ENCODE measurements at regions not wholly inside any gene's neighbourhood (a gene's known extent, or its start where the extent isn't known, plus 50 kb on each side); places are given as distances from the start of the nearest gene placed in this dataset.

- ChIA-PET CTCF (ENCODE audit: low intra/inter-chr PET ratio, low total read pairs) (no interaction called here), POLR2A (no interaction called here)
- Histone ChIP-seq H3K27me3 (ENCODE audit: control insufficient read depth in 1 of 2, insufficient read depth in 2 of 2, low read length in 2 of 2) (no peaks in the 10 kb centered on the region), H3K9me3 (ENCODE audit: low read length) (no peaks in the 10 kb centered on the region), H3K4me1 (ENCODE audit: insufficient read depth, low read length) (peaks cover 10% of the 10 kb centered on the region), H4K20me1 (ENCODE audit: insufficient read depth, low read length) (no peaks in the 10 kb centered on the region), H3K79me2 (ENCODE audit: insufficient read depth, low read length) (no peaks in the 10 kb centered on the region), H3K4me2 (ENCODE audit: low read depth, low read length) (no peak overlapping the region), H3K36me3 (replicated peaks in 1 of 2; ENCODE audit: control insufficient read depth in 1 of 2, insufficient read depth in 2 of 2, low read length in 2 of 2) (no peaks in the 10 kb centered on the region), H3K9ac (ENCODE audit: insufficient read depth, low read depth, low read length) (no peak overlapping the region), H3K27ac (ENCODE audit: extremely low read length, insufficient read depth, low read length) (no peak overlapping the region), H2AFZ (ENCODE audit: low read length) (no peak overlapping the region), H3K4me3 (replicated peaks in 1 of 3; ENCODE audit: insufficient read depth in 1 of 3, low read depth in 2 of 3, low read length in 3 of 3) (no peak overlapping the region)
- no peak for DNase-seq (ENCODE audit: low spot score)
- TF ChIP-seq CBX5 (CRISPR knock-in tag; IDR thresholded peaks at IDR 0.05; ENCODE audit: borderline replicate concordance) (no peak), HMG20A (CRISPR knock-in tag; IDR thresholded peaks at IDR 0.05; ENCODE audit: borderline replicate concordance) (no peak), CEBPB (IDR thresholded peaks at IDR 0.05; ENCODE audit: borderline replicate concordance, low read depth, low read length) (no peak), ZBTB25 (CRISPR knock-in tag; IDR thresholded peaks at IDR 0.05) (no peak), IRX3 (CRISPR knock-in tag; IDR thresholded peaks at IDR 0.05; ENCODE audit: borderline replicate concordance, low read depth) (no peak), ZNF3 (CRISPR knock-in tag; IDR thresholded peaks at IDR 0.05) (no peak), AHDC1 (CRISPR knock-in tag; IDR thresholded peaks at IDR 0.05; ENCODE audit: borderline replicate concordance) (no peak), ZFP90 (CRISPR knock-in tag; IDR thresholded peaks at IDR 0.05; ENCODE audit: borderline replicate concordance) (no peak), KDM2A (CRISPR knock-in tag; IDR thresholded peaks at IDR 0.05; ENCODE audit: borderline replicate concordance, low read depth) (no peak), SAFB2 (CRISPR knock-in tag; IDR thresholded peaks at IDR 0.05; ENCODE audit: borderline replicate concordance, low read depth) (no peak)
- TF ChIP-seq, protein P1, sequence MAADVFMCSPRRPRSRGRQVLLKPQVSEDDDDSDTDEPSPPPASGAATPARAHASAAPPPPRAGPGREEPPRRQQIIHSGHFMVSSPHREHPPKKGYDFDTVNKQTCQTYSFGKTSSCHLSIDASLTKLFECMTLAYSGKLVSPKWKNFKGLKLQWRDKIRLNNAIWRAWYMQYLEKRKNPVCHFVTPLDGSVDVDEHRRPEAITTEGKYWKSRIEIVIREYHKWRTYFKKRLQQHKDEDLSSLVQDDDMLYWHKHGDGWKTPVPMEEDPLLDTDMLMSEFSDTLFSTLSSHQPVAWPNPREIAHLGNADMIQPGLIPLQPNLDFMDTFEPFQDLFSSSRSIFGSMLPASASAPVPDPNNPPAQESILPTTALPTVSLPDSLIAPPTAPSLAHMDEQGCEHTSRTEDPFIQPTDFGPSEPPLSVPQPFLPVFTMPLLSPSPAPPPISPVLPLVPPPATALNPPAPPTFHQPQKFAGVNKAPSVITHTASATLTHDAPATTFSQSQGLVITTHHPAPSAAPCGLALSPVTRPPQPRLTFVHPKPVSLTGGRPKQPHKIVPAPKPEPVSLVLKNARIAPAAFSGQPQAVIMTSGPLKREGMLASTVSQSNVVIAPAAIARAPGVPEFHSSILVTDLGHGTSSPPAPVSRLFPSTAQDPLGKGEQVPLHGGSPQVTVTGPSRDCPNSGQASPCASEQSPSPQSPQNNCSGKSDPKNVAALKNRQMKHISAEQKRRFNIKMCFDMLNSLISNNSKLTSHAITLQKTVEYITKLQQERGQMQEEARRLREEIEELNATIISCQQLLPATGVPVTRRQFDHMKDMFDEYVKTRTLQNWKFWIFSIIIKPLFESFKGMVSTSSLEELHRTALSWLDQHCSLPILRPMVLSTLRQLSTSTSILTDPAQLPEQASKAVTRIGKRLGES (CRISPR knock-in tag; IDR thresholded peaks at IDR 0.05; ENCODE audit: borderline replicate concordance), result no peak
- FAIRE-seq, result no peak
- intact Hi-C loops (cut with micrococcal nuclease; ENCODE audit: unreplicated experiment), result no loop called here
- BruUV-seq (replicated peaks), result no TSS peak
- 8% methylated on average over 1 of the region's 1 CpG for WGBS (ENCODE audit: low lambda C conversion rate)
- ATAC-seq, result no peak
- in situ Hi-C loops (cut with HindIII; ENCODE audit: extremely low pct_ligation_motif_present, low pct_unique_long_range_greater_than_20kb), result no loop called here
Measured at GRCh38 chr1:70503358-70503757, 92.3 kb downstream of the CTH start.
